Activated CD4-positive, alpha-beta T cell treated with anti-CD3 and anti-CD28 coated beads, Interleukin-2, amount 10 ng/mL, durations not matched to agents 7 days and 5 days (primary cell): ENCODE measurements at regions not wholly inside any gene's neighbourhood (a gene's known extent, or its start where the extent isn't known, plus 50 kb on each side); places are given as distances from the start of the nearest gene placed in this dataset.
A peak's percentile ranks its signal among the peaks of the same experiment; 100 is the strongest.

ENCODE experiments used
- CTCF ChIA-PET: fragments of 350-600 bp; sonication (Branson Sonifier 250); formaldehyde crosslinking; loops from one replicate; lab custom pipeline; 2021; ENCODE audit warnings: antibody characterized with exemption; lab: Charles Lee
- POLR2A ChIA-PET: fragments of 350-600 bp; sonication (Branson Sonifier 250); formaldehyde crosslinking; loops from one replicate; lab custom pipeline; 2021; ENCODE audit warnings: antibody characterized with exemption; lab: Charles Lee
- DNase-seq: peaks from one replicate; pipeline ENCODE4 v3.0.0-alpha.2; 2020
- H3K27ac Mint-ChIP-seq: one replicate; pipeline ENCODE4 v1.8.0; 2021; ENCODE audit warnings: mild to moderate bottlenecking, moderate library complexity, mixed read lengths
- H3K27me3 Mint-ChIP-seq: one replicate; pipeline ENCODE4 v1.8.0; 2021; ENCODE audit warnings: mixed read lengths
- H3K36me3 Mint-ChIP-seq: one replicate; pipeline ENCODE4 v1.8.0; 2021; ENCODE audit warnings: low read depth, mixed read lengths
- H3K4me1 Mint-ChIP-seq: one replicate; pipeline ENCODE4 v1.8.0; 2021; ENCODE audit warnings: mixed read lengths
- H3K4me3 Mint-ChIP-seq: one replicate; pipeline ENCODE4 v1.8.0; 2021; ENCODE audit warnings: mild to moderate bottlenecking, moderate library complexity, mixed read lengths
- H3K9me3 Mint-ChIP-seq: one replicate; pipeline ENCODE4 v1.8.0; 2021; ENCODE audit warnings: mixed read lengths

DNA sequence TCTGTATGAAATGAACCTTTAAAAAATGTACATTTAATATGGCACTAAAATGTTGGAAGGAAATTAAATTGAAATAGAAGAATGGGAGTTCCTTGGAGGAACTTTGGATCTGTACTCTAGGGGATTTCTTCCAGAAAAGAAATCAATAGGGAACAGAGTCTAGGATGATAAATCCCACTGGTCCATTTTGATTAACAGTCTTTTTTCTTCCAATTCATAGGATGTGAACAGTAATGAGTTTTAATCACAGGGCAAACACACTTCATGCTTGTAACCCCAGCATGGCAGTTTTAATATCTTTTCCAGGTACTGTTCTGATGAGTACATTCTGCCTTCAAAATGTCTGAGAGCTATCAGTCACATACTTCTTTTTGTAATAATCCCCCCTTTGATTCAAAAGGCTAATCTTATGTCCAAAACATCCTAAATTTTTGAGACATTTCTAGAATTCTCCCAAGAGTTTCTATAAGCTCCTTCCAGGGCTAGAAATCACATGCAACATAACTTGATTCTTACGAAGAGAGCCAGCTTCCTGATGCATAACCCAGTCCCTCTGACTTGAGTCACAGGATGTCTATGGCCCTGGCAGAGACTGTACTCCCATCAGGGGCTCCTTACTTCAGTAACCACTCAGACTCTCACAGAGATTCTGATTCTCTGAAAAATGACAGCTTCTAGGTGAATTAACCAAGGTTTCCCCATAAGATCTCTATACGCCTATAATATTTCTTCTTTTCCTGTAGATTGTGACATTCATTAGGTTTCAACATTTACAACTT lies 112.9 kb downstream of the SLC36A4 start:
- CTCF ChIA-PET: no interaction called here
- H3K9me3 Mint-ChIP-seq: no peaks in the 10 kb centered on the region
- no peaks in the 10 kb centered on the region for H3K4me1 Mint-ChIP-seq

DNA sequence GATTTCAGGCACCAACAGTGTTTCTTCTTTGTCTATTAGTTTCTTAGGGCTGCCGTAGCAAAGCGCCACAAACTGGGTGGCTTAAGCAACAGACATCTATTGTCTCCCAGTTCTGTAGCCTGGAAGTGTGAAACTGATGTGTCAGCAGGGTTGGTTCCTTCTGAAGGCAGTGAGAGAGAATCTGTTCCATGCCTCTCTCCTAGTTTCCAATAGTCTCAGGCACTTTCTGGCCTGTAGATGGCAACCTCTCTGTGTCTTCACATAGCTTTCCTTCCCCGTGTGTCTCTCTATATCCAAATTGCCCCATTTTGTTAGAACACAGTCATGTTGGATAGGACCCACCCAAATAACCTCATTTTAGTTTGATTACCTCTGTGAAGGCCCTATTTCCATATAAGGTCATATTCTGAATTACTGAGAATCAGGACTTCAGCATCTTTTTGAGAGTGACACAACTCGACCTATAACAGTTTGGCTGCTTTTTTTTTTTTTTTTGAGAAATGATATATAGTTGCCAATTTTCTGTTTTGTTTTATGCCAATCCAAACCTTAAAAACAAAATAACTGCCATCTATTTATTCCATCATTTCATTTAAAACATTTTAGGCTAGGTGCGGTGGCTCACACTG lies 108.2 kb downstream of the SLC36A4 start:
- DNase-seq: peak; percentile 9
- CTCF ChIA-PET: no interaction called here

More for the DNA sequence above, 112.9 kb downstream of the SLC36A4 start:
- no peak for DNase-seq
- POLR2A ChIA-PET: no interaction called here
- peaks cover 2% of the 10 kb centered on the region for H3K27me3 Mint-ChIP-seq
- no peak overlapping the region for H3K4me3 Mint-ChIP-seq
- no peaks in the 10 kb centered on the region for H3K36me3 Mint-ChIP-seq
- no peak overlapping the region for H3K27ac Mint-ChIP-seq

More for the DNA sequence above, 108.2 kb downstream of the SLC36A4 start:
- Mint-ChIP-seq H3K27me3 (peaks cover 6% of the 10 kb centered on the region), H3K4me3 (no peak overlapping the region), H3K9me3 (no peaks in the 10 kb centered on the region), H3K36me3 (no peaks in the 10 kb centered on the region), H3K27ac (no peak overlapping the region), H3K4me1 (no peaks in the 10 kb centered on the region)
- POLR2A ChIA-PET: no interaction called here
